ENCODE measurements at regions not wholly inside any gene's neighbourhood (a gene's known extent, or its start where the extent isn't known, plus 50 kb on each side); places are given as distances from the start of the nearest gene placed in this dataset.

DNA sequence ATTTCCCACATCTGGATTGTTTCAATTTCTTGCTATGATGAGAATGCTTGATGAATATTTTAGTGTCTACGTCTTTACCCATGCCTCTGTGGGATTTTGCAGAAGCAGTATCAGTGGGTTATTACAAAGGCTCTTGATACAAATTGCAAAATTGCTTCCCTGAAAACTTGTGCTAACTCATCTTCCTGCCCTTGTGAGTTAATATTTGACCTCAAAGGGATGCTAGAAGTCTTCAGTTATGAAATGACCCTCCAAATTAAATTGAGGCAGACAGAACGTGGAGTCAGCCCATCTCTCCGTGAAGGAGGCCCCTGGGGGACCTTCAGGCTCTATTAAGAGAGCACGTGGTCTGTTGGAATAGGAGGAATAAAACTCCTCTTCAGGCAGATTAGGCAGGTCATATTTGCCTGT lies 239.2 kb upstream of the HS6ST1 start:
- DNase-seq, result no peak

DNA sequence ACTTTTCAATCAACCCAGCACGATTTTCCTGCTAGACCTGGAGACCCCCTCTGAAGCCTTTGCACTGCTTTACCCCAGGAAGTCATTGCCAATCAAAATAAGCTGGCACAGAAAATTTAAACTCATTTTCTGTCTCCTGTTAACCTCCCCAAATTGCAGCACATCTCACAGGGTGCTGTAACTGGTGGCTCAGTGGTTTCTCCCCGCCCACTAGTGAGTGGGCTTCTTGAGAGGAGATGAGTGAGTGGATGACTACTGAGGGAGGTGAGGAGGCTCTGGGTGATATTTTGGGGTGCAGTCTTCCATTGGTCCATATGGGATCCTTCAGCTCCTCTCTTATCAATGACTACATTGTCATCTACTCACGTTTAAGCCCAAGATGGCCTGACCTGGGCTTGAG lies 239.8 kb upstream of the HS6ST1 start:
- no peak for DNase-seq

DNA sequence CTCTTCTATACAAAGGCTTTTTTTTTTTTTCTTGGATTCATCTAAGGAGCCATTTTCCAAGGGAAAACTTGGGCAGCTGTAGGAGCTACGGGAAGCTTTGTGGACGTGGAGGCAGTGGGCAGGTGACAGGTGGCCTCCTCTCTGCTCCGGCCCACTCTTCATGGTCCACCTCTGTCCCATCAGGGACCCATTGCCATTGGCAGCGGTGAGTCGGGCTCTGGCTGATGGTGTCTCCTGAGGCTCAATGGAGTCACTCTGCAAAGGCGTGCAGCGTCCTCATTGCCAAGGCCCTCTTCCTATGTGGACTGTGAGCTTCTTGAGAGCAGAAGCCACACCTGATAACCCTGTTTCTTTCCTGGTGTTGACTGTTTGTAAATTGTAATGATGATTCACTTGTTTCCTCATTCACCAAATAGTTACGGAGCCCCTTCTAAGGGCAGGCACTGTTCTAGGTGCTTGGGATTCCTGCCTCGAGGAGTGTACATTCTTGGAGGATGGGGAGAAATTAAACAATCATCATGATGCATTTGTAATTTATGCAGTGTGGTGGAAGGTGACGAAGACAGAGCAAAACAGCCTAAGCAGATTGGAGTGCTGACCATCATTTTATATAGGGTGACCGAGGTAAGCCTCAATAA lies 240.3 kb upstream of the HS6ST1 start:
- DNase-seq, result no peak

DNA sequence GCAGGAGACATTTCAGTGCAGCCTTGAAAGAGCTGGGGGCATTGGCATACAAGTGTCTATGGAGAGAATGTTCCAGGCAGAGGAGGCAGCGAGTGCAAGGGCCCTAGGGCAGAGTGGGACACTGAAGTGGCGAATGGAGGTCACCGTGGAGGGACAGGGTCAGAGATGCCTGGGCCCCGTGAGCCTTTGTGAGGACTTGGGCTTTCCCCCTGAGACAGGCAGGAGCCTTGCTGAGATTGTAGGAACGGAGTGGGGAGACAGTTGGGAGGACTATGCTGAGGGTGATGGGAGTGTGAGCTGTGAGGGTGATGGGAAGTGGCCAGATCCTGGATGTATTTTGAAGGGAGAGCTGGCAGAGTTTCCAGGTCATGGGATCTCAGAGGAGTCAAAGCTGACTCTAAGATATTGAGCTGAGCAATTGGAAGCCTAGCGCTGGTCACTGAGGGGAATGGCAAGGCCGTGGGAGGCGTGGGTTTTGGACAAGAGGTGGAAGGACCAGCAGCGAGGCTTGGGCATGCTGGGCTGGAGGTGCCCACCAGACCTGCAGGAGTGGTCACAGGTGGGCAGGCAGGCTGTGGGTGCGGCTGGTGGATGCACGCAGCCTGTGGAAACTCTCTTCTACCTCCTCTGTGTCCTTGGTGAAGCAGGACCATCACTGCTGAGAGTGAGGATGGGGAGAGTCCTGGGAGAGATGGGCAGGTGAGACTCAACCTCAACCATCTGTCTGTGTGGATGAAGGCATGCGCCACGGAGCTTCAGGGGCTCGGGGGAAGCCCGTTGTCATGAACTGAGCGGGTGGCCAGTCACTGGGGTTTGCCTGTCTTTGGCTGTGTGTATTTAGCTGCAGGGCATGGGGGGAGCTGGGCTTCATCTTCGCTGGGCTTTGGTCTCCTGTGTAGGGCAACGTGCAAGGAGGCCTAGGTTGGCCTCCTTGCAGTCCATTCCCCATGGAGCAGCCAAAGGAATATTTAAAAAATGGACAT lies 241.2 kb upstream of the HS6ST1 start:
- DNase-seq, result no peak

DNA sequence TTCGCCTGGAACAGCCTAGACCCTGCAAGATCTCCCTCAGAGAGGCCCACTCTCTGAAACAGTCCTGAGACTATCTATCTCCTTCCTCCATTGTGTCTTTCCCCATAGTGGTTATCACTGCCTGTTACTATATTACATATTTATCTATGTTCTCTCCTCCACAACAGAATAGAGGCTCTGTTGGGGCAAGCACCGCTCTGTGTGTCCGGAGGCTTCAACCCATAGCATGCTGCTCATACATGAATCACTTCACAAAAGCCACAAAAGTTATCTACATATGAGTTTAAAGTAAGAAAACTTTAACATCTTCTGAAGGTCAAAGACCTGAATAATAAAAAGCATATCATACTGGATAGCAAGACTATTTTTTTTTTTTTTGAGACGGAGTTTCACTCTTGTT lies 242.1 kb upstream of the HS6ST1 start:
- no peak for DNase-seq

DNA sequence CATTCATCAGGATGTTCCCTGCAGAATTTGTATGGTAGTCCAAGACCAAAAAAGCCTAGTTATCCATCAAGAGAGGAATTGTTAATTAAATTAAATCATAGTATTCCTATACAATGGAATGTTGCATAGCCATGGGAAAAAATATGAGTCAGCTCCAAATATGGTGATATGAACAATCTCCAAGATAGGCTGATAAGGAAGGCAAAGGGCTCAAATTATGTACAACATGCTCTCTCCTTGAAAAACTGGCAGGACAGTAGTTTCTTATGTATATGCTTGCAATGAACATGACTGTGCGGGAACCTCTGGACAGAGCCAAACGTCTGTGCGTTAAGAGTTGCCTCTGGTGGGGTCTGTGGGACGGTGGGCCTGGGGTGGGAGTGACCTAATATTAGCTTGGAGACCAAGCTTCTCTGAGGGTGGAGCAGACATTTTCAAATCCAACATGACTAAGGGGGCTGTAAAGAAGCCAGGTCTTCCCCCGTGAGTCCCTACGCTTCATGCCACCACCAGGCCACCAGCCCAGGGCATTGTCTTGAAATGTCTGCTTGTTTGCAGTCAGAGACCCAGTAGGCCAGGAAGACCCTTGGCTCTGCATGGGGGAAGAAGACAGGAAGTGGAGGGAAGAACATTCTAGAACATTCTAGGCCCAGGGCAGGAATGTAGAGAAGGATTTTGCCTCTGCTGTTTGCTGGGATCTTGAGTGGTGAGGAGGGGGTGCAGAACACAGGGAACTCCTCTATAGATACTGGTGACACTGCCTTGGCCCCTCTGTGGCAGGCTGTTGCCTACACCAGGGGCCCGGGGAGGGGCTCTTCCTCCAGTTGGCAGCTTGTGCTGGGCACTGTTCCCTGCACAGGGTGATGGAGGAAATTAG lies 244.0 kb upstream of the HS6ST1 start:
- no peak for DNase-seq

DNA sequence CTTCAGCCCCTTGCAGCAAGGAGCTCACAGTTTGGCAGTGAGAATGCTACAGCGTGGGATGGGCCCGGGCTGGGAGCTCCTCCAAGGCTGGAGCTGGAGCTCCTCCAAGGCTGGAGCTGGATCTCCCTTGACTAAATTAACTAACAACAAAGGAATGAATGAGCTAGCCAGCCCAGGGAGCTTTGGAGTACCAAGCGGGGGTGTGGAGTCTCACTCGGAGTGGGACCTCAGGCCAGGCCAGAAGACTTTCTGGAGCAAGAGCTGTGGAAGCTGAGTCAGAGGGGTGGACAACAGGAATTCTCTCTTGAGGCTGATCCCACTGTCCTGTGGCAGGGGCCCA lies 244.7 kb upstream of the HS6ST1 start:
- DNase-seq, result peak; percentile 88

DNA sequence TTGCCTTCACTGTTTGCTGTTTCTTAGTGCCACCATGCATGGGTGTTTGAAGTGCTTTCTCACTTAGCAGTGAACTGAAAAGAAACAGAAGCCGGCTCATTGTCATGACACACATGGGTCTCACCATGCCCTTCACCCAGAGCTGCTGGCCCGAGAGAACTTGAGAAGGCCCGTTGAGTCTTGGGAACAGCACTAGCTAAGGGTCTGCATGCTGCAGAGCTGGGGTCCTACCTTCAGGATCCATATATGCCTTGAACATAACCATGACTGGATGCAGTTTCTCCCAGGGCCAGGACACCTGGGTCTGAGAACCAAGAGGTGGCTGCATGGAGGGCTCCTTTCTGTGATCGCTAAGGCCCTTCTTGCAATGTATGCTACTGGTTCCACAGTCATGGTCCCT lies 245.5 kb upstream of the HS6ST1 start:
- DNase-seq, result no peak

DNA sequence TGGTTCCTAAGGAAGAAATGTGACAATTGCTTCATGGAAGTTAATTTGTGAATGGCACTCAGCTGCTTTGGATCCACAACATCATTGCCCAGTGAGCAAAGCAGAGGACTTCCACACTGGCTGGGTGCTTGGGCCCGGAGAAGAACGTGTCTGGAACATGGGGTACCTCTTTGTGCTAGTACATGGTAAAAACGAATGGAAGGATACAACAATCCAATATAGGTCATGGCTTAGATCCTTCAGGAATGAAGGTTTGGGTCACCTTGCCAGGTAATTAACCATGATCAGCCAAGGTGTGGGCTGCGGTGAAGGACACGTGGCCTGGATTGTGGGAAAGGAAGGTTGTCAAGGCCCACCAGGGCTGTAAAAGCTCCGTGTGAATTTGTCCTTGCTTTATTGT lies 245.9 kb upstream of the HS6ST1 start:
- no peak for DNase-seq

DNA sequence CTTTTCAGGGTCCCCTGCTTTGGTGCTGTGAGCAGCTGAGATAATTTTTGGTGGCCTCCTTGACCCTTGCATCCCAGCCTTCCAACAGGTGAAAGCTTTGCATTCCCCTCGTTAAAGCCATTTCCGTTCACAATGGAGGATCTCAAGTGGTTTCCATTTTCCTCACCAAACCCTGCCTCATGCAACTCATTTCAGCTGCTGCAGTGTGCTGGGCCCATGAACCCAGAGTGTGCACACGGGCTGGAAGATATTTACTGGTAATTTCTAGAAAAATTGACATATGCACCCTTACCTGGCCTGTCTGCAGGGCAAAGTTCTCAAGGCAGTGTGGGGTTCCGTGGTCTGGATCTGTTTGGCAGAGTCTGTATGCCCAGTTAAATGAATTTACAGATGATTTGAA lies 246.8 kb upstream of the HS6ST1 start:
- DNase-seq, result no peak

DNA sequence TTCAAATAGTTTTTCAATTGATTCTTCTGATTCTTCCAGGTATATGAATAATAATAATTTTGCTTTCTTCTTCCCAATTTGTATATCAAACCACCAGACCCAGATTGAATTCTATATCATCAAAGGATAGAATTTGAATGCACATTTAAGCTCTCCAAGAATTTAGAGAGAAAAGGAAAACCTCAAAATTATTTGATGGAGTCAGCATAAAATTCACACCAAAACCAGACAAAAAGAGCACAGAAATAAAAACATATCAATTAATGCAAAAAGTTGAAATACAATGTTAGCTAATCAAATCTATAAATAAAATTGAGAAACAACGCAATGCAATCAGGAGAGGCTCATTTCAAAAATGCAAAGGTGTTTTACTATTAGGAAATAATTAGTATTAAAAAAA lies 248.0 kb upstream of the HS6ST1 start:
- no peak for DNase-seq

DNA sequence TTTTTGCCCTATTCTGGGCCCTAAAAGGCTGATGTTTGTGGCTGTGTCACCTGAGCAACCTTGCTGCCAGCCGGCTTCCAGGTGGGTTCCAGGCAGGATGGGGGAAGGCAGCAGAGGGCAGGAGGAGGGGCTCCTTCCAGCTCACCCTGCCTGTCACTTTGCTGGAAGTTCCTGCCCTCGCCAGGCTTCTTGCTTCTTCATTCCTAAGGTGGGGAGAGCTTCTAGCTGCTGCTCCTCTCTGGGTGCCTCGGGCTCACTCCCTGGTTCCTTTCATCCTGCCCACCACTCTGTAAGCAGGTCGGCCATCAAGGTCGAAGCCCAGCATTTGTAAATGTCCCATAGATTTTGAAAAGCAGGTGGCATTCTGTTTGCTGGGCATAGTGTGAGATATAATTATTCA lies 249.4 kb upstream of the HS6ST1 start:
- no peak for DNase-seq

DNA sequence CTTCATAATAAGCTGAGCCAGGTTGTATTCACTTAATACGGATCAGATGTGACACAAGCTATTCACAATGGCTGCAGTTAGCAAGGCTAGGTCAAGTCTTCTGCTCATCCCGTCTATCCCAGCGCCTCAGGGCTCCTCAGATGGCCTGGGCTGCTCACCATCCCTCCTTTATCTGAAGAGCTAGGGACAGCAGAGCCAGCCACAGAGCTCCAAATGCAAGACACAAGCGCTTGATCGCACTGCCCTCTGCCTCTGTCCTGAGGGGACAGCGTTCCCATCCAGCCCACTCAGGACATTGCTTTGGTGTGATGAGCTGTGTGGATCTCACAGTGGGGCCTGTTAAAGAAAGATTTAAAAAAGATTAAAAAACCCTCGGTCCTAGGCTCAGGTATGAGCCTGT lies 254.4 kb upstream of the HS6ST1 start:
- no peak for DNase-seq

DNA sequence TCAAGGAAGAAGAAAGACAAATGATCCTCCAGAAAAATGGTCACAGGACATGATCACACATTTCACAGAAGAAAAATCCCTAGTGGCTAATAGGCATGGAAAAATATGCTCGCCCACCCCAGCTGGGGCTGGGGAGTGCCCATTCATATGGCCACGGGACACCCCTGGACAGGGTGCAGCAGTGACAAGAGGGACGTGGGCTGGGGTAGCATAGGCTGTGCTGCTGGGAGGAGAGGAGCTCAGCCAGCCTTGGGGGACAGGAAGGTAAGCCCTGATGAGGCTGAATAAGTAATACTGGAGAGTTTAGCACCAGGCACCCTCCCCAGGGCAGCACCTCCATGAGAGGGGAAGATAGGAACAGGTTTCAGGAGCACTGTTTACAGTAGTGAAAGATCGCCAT lies 254.9 kb upstream of the HS6ST1 start:
- no peak for DNase-seq

DNA sequence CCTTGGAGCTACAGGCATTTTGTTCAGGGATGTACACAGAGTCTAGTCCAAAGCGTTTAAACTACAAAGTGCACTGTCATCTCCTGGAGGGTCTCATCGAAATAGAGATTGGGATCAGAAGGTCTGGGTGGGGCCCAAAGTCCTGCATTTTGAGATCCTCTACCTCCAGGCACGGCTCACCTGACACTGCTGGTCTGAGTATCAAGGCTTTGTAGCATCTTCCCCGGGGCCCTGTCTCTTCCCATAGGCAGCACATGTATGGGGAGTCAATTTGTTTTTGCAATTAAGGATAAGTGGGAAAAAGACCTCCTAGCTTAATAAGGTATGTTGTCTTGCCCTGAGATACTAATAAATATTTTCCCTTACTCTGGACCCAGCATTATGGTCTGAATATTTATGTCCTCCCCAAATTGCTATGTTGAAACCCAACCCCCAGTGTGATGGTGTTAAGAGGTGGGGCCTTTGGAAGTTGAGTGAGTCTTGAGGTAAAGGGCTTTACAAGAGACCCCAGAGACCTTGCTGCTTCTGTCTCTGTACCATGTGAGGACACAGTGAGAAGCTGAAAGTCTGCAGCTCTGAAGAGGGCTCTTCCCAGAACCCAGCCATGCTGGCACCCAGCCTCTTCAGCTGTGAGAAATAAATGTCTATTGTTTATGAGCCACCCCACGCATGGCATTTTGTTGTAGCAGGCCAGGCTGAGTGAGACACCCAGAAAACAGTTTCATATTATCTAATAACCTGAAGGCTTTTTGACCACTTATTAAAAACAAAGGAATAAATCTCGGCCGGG lies 258.7 kb upstream of the HS6ST1 start:
- no peak for DNase-seq

DNA sequence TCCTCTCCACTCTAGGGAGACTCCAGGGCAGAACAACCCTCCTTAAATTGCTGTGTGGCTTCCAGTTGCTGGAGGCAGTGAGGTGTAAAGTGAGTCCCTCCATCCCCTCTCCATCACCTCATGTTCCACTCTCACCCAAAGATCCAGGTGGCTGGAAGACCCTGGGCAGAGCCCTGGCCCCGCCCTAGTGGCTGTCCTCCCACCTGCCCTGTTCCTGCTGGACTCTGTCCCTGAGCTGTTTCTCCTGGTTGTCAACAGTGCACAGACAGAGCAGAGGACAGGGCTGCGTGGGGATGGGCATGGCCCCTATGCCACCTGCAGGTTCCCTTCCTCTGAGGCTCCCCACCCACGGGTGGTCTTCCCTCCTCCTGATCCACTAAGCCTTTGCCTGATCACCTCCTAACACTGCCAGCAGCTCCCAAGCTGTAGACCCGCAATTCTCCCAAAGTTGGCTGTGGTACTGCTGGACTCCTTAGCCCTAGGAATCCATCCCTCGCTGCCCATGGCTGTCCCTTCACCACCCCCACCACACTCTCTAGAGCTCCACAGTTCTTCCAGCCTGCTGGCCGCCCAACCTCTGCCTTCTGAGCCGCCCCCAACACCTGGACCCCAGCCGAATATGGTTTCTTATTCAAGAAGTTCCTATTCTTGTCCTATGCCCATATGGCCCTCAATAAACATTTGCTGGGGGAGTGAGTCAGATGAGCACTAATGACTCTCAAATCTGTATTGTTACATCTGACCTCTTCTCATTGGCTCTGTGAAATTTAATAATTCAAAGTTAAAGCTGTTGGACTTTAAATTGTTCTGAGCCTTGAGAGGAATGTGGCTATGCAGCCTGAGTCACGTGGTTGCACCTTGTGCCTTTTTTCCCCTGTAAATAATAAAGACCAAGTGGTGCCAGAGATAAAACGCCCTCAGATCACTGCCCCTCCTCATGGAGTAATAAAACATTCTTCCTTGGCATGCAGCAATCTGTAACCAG lies 260.0 kb upstream of the HS6ST1 start:
- no peak for DNase-seq

DNA sequence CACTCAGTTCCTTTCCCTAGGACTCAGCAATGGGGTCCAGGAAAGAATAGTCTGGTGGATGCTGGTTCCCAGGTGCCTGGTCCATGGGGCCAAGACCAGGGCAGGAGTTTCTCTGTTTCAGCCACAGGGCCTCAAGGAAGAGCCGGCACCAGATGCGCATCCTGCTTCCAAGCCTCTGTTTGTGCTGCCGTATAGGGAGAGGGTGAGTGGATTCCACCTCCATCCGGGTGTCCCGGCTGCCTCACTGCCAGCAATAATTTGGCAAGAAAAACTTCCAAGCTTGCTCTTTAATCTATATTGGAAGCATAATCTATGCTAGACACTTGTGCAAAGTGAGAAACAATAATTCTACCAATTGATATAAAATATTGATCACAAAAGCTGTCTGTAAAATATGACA lies 261.2 kb upstream of the HS6ST1 start:
- no peak for DNase-seq

DNA sequence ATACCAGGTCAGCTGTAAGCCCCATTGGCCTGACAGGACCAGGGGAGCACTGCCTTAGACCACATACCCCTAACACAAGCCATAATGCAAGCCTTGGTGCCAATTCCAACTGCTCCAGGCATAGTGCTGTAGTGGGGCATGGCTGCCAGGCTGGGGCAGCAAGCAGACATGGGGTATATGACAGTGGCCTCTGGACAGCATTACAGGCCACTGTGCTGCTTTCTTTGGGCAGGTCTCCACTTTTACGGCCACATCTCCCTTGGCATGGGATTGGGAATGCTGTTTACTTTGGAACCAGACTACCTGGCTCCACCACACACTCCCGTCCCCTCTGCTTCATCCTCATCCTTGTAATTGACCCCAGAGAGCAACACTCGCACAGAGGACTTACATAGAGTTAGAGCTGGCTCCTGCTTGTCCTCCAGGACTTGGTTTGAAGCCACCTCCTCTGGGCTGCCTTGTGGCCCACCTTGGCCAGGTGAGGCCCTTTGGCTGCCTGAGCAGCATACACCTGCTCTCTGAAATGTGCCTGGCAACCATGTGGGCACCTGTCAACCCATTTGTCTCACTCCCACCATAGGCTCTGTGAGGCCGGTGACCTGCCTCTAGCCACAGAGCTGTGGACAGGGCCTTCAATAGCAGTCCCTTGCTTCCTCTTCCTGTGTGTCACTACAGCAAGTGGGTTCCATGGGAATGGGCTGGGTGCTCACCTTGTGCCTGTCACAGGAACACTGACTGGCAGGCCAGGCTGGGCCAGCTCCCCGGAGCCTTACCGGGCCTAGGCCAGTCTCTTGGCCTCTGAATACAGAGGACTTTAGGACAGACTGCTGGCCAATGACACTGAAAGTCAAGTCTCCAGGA lies 262.6 kb upstream of the HS6ST1 start:
- no peak for DNase-seq

DNA sequence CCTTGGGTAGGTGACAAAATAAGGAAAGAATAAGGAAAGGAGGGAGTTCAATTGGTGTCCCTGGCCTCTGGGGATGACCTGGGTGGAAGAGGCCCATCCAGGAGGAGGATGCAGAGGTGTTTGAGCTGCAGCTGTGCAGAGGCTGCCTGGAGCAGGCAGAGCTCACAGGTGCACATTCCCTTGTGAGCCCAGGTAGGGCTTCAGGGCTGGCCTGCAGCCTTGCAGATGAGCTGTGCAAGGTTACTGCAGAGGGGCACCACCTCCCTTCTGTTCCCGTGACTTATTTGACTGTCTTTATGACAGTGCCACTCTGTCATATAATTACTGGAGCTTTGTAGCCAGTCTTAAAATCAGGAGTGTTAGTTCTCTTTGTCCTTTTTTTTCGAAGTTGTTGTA lies 263.2 kb upstream of the HS6ST1 start:
- DNase-seq, result no peak

DNA sequence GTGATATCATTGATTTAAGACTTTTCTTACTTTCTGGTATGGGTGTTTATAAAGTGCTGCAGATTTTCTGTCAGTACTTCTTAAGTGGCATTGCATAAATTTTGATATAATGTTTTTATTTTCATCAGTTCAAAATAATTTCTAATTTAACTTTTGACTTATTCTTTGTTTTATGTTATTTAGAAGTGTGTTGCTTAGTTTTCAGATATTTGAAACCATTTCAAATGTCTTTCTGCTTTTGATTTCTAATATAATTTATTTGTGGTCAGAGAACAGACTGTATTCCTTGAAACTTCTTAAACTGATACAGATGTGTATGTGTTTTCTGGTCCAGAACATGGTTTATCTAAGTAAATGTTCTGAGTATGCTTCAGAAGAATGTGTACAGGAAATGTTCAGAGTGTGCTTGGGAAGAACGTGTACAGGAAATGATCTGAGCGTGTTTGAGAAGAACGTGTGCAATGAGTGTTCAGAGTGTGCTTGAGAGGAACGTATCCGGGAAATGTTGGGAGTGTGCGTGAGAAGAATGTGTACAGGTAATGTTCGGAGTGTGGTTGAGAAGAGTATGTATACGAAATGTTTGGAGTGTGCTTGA lies 265.7 kb upstream of the HS6ST1 start:
- no peak for DNase-seq

All from left hindlimb (tissue), 1 donor.